NCI-H1694 (cell line): ENCODE measurements at regions not wholly inside any gene's neighbourhood (a gene's known extent, or its start where the extent isn't known, plus 50 kb on each side); places are given as distances from the start of the nearest gene placed in this dataset.
"Not testable (repeated sequence)": the region's sequence is repeated elsewhere in the genome, so short reads cannot be mapped to it uniquely, and the experiment has no call there.

Experiments
- DNase-seq: peaks from one replicate; lab custom pipeline; 2025; lab: John Stamatoyannopoulos, UW

- no peak for DNase-seq
Observed at GRCh38 chr6:16904957-16905356, 143.7 kb upstream of the ATXN1 start.

DNA sequence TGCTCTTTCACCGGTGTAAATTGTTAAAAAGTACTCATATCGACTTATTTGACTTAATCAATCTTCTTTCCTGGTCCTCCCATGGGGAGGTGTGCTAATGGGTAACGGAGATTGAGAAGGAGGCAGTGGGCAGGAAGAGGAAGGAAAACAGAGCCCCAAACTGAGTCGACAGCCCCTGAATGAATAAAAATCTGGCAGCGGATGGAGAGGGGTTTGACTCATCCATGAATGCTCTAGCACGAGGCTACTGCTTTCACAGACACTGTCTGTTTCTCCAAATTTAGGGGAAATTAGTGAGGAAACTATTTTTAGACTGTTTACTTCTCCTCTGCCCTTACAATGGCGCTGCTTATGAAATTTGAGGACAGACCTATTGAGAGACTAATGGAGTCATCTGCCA, 142.2 kb upstream of the ATXN1 start:
- no peak for DNase-seq

DNA sequence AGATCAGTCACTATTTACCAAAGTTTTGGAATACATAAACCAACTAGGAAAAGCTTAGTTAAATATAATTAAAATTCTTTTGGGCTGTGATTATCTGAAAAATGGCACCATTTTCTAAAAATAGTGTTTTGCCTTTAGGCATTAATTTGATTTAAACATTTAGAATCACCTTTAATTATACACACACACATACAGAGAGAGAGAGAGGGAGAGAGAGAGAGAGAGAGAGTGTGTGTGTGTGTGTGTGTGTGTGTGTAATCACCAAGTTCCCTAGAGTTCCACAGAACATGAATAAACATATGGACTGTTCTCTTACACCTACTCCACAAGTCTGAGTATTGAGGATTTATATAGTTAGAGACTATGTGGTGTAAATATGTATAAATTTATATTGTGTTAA, 141.2 kb upstream of the ATXN1 start:
- DNase-seq, result no peak

DNA sequence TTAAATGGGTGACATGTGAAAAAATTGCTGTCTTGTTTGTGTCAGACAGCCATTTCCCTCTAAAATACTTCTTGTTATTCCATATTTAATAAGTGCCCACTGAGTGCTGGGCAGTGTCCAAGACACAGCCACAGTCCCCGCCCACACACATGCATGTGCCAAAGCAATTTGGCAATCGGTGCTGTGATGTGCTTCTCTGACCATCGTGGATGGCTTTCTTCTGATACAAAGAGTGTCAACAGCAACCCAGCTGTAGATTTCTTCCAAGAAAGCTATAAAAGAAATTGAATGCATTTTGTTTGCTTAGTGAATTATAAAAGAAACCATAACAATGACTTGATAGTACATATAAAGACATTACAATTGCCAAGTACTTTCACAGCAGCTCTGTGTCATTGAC, 140.5 kb upstream of the ATXN1 start:
- no peak for DNase-seq

GRCh38 chr6:16901306-16901705, 140.0 kb upstream of the ATXN1 start:
- no peak for DNase-seq

DNA sequence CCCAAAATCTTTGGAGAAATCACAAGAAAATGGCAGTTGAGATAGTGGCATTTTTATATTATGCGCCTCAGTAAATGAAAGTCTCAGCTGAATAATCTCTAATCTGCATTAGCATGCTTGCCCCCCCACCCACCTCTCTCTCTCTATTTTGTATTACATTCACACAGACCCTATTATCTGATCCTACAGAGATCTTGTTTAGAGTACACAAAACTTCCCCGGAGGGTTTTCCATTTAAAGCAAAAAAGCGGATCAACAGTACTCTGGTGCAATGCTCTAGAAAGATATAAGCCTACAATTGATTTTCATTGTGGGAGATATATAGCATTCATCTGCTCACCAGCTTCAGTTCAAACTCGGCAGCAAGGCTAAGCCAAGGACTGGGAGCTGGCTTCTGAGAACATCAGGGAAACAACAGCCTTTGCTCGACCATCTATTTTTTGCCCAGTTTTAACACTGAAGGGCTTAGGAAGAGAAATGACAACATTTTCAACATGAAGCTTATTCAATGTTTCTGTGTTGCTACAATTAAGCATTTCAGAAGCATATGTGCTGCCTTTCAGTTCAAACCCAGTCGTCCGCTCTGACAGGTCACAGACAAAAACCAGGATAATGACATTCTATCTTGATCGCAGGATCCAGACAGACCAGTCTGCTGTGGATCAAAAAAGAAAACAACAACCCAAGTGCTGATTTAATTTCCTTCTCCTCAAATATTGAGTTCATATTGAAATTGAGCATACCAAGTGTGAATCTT, 137.6 kb upstream of the ATXN1 start:
- no peak for DNase-seq

DNA sequence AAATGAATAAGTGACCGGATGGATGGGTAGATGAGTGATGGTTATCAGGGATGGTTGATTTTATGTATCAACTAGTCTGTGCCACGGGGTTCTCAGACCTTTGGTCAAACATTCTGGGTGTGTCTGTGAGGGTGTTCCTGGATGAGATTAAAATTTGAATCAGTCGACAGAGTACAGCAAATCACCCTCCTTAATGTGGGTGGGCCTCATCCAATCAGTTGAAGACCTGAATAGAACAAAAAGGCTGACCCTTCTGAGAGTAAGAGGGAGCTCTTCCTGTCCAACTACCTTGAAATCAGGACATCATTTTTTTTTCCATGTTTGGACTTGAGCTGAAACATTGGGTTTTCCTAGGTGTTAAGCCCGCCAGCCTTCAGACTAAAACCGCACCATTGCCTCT, 136.4 kb upstream of the ATXN1 start:
- DNase-seq, result no peak

GRCh38 chr6:16894301-16894700, 133.0 kb upstream of the ATXN1 start:
- DNase-seq, result no peak

DNA sequence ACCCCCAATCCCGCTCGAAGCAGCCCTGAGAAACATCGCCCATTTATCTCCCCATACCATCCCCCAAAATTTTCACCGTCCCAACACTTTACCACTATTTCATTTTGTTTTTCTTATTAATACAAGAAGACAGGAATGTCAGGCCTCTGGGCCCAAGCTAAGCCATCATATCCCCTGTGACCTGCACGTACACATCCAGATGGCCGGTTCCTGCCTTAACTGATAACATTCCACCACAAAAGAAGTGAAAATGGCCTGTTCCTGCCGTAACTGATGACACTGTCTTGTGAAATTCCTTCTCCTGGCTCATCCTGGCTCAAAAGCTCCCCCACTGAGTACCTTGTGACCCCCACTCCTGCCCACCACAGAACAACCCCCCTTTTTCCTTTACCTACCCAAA, 129.8 kb upstream of the ATXN1 start:
- not testable (repeated sequence) for DNase-seq

DNA sequence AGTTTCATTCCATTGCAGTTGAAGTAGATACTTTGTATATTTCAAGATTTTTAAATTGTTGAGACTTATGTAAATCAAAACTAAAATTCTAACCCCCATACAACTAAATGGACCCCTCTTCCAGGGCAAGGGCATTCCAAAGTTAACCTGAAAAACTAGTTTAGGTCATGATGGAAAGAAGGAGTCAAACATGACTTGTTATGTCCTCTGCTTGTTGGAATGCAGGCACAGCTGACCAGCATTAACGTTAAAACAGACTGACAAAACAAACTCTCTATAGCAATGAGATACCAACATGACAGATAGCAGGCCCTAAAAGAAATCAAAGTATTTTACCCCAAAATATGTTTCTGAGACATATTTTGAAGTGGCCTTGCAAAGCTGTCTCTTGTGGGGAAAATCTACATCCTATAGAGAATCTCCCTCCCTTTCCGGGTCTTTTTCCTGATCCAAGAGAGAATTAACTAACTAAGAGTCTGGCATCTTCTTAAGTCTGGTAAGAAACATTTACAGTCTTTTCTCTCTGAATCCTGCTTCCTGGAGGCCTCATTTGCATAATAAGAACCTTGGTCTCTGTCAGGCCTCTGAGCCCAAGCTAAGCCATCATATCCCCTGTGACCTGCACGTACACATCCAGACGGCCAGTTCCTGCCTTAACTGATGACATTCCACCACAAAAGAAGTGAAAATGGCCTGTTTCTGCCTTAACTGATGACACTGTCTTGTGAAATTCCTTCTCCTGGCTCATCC, 124.3 kb upstream of the ATXN1 start:
- DNase-seq, result no peak

DNA sequence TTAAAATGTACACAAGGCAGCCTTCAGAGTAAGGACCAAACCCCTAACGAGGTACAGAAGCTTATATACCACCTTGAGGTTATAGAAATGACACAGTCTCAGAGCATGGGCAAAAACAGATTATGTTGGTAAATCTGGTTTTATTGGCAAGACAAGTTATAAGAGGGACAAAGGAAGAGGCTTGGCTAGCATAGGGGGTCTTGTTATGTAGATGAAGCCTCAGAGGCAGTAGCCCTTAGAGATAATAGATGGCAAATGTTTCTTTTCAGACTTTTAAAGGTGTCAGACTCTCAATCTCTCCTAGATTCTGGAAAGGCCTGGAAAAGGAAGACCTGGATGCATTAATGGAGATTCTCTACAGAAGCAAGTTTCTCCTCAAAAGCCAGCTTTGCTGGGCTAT, 123.3 kb upstream of the ATXN1 start:
- no peak for DNase-seq

GRCh38 chr6:16883414-16883813, 122.2 kb upstream of the ATXN1 start:
- DNase-seq, result no peak

DNA sequence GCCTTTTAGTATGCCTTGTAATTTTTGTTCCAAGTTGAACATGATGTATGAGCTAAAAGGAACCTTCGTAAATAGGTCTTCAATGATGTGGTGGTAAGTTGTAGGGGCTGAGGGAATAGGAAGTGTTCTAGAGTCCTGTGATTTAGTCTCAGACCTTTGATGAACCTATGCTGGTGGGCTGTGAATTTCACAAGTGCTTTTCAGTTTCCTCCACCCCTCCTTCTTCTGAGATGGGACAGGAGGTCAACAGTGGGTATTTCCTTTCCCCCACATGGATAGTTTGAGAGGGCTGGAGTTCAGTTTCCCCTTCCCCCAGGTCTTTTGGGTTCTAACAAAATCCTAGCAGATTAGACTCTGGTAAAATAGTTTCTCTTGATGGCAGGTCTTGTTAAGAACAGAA, 121.0 kb upstream of the ATXN1 start:
- DNase-seq, result no peak

DNA sequence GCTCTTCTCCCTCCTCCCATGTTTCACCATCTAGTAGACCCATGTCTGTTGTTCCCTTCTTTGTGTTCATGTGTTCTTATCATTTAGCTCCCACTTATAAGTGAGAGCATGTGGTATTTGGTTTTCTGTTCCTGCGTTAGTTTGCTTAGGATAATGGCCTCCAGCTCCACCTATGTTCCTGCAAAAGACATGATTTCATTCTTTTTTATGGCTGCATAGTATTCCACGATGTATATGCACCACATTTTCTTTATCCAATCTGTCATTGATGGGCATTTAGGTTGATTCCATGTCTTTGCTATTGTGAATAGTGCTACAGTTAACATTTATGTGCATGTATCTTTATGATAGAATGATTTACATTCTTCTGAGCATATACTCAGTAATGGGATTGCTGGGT, 115.6 kb upstream of the ATXN1 start:
- DNase-seq, result not testable (repeated sequence)

- DNase-seq, result no peak
Observed at GRCh38 chr6:16876201-16876600, 114.9 kb upstream of the ATXN1 start.

DNA sequence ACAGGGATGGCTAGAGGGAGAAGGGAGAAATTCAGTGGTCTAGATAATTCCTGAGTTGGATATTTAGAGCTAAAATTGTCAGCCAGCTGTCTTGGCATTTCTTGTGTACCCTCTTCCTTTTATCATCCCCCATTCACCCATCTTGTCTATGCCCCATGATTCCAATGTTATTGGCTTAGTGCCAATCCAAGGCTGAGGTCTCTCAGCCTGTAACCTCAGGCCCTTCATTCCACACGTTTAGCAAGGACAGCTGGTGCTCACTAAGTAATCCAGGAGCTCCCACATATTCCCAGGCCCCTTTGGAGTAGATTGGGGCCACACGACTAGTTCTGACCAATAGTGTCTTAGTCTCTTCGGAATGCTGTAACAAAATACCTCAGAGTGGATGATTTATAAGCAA, 112.4 kb upstream of the ATXN1 start:
- no peak for DNase-seq

- DNase-seq, result no peak
Observed at GRCh38 chr6:16872543-16873235, 111.4 kb upstream of the ATXN1 start.

- no peak for DNase-seq
Observed at GRCh38 chr6:16871047-16871446, 109.8 kb upstream of the ATXN1 start.

DNA sequence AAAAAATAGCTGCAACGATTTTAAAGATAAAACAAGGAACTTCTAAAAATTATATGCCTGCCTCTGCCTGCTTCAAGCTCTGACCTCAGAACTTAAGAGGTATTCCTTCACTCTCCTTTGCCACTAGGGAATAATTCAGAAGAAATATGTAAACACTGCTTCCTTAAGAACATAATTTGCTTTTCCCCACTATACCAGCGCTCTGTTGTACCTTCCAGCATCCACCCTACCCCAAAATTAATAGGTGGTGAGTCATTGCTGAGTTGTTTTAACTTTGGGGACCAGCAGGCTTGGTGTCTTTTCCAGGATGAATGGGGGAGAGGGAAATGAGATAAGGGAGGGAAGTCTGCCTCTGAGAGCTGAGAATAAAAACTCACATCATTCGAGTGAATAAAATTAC, 107.7 kb upstream of the ATXN1 start:
- no peak for DNase-seq

DNA sequence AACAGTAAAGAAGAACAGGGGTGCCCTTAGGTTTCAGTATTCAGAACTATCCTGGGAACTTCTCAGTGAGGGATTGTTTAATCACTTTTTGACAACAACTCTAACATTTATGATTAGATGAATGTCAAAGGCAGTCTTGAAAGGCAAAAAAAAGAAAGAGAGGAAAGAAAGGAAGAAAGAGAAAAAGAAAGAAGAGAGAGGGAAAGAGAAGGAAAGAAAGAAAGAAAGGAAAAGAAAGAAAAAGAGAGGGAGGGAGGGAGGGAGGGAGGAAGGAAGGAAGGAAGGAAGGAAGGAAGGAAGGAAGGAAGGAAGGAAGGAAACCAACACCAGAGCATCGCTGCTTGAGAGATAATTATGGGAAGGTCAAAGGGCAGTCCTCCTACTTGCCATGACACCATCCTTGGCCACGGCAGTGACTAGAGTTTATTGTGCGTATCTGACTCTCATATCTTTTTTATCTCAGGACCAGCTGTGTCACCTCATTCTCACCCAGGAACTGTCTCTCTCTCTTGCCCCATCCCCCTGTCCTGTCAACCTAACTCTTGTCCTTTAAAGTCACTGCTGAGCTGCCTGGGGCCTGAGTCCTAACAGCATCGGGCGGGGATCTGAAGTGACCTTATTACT, 96.8 kb upstream of the ATXN1 start:
- DNase-seq, result no peak

DNA sequence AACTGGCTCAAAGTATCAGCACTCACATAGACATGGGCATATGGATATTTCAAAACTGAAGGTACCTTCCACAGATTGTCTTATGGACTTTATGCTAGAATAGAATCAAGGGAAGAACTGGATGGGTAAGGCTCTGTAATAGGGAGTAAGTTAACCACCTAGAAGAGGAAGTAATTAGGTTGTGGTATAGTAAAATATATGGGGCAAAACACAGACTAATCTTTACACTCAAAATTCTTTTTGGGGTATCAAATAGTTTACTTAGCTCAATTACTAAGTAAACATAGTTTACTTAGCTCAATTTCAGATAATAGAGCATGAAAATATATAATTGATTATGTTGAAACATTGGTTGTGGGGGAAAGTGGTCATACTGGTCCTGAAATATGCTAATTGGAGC, 94.2 kb upstream of the ATXN1 start:
- DNase-seq, result no peak

DNA sequence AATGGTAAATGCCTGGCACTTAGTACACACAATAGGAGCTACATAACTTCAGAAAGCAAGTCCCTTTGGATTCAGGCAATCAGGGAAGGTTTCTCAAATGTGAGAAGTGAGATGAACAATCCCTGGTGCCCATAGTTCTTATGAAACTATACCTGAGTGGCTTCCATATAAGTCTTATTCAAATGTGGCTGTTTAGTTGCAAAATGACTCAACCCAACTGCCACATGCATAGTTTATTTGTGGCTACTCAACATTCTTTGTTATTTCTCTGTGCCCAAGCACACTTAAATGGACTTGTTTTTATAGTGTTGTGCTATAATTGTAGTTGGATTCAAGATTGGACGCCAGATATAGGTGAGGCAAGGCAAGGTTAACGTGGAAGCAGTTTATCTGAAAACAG, 93.7 kb upstream of the ATXN1 start:
- DNase-seq, result no peak

- no peak for DNase-seq
Observed at GRCh38 chr6:16852671-16853070, 91.4 kb upstream of the ATXN1 start.
